Hepatic stellate cell (primary cell): ENCODE measurements at regions not wholly inside any gene's neighbourhood (a gene's known extent, or its start where the extent isn't known, plus 50 kb on each side); places are given as distances from the start of the nearest gene placed in this dataset.

ENCODE experiments used
- DNase-seq: peaks from one replicate; pipeline ENCODE4 v3.0.0; 2011; ENCODE audit warnings: low spot score

GRCh38 chr10:128498378-128498730 lies 372.1 kb upstream of the MKI67 start:
- no peak for DNase-seq

GRCh38 chr10:128498746-128499145 lies 372.5 kb upstream of the MKI67 start:
- DNase-seq, result no peak

GRCh38 chr10:128499486-128499885 lies 373.3 kb upstream of the MKI67 start:
- DNase-seq, result no peak

- DNase-seq, result no peak
These were observed 373.7 kb upstream of the MKI67 start for GRCh38 chr10:128499956-128500355.

GRCh38 chr10:128500642-128501041 lies 374.4 kb upstream of the MKI67 start:
- DNase-seq, result no peak

- DNase-seq, result no peak
These were observed 379.1 kb upstream of the MKI67 start for GRCh38 chr10:128505346-128505745.

GRCh38 chr10:128506423-128506822 lies 380.2 kb upstream of the MKI67 start:
- no peak for DNase-seq

GRCh38 chr10:128507066-128507465 lies 380.8 kb upstream of the MKI67 start:
- no peak for DNase-seq

- no peak for DNase-seq
These were observed 385.1 kb upstream of the MKI67 start for GRCh38 chr10:128511284-128511683.

GRCh38 chr10:128512767-128513166 lies 386.5 kb upstream of the MKI67 start:
- no peak for DNase-seq

- no peak for DNase-seq
These were observed 388.3 kb upstream of the MKI67 start for GRCh38 chr10:128514536-128514935.

GRCh38 chr10:128516180-128516579 lies 390.0 kb upstream of the MKI67 start:
- no peak for DNase-seq

- DNase-seq, result no peak
These were observed 390.9 kb upstream of the MKI67 start for GRCh38 chr10:128517167-128517566.

GRCh38 chr10:128518000-128518399 lies 391.8 kb upstream of the MKI67 start:
- DNase-seq, result no peak

GRCh38 chr10:128519581-128519980 lies 393.4 kb upstream of the MKI67 start:
- DNase-seq, result no peak

- DNase-seq, result no peak
These were observed 394.1 kb upstream of the MKI67 start for GRCh38 chr10:128520211-128520815.

GRCh38 chr10:128522551-128523308 lies 396.5 kb upstream of the MKI67 start:
- DNase-seq, result no peak

GRCh38 chr10:128525444-128525843 lies 399.2 kb upstream of the MKI67 start:
- DNase-seq, result no peak

- no peak for DNase-seq
These were observed 399.7 kb upstream of the MKI67 start for GRCh38 chr10:128525936-128526335.

- DNase-seq, result no peak
These were observed 400.7 kb upstream of the MKI67 start for GRCh38 chr10:128526791-128527375.

GRCh38 chr10:128527711-128528110 lies 401.5 kb upstream of the MKI67 start:
- no peak for DNase-seq

GRCh38 chr10:128528167-128528566 lies 401.9 kb upstream of the MKI67 start:
- DNase-seq, result no peak

- no peak for DNase-seq
These were observed 402.6 kb upstream of the MKI67 start for GRCh38 chr10:128528781-128529180.

GRCh38 chr10:128529225-128529624 lies 403.0 kb upstream of the MKI67 start:
- DNase-seq, result no peak
